ENCODE measurements at regions not wholly inside any gene's neighbourhood (a gene's known extent, or its start where the extent isn't known, plus 50 kb on each side); places are given as distances from the start of the nearest gene placed in this dataset.
"Not testable (repeated sequence)": the region's sequence is repeated elsewhere in the genome, so short reads cannot be mapped to it uniquely, and the experiment has no call there.

DNA sequence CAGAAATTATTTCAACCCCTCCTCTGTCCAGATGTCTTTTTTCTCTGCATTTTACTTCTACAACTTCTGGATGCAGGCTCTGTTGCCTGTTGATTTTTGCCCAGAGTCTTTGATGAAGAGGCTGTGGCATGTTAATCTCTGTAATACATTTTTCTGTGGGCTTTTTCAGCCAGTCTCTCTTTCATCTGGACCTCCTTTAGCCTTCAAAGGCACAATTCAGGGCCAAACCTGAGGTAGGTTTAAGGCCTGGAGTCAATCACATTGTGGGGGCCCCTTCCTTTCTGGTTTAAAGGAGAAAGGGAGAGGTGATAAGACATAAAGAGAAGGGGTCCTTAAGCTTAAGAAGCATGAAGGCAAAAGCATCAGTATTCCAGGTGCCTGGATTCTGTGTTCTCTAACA is 553.7 kb downstream of the FLRT2 start:
- CTCF ChIA-PET, result no interaction called here
- Mint-ChIP-seq H3K9me3 (ENCODE audit: low read depth, unreplicated experiment) (peaks cover 20% of the 10 kb centered on the region), H3K27ac (ENCODE audit: unreplicated experiment) (no peak overlapping the region), H3K36me3 (ENCODE audit: insufficient read depth, unreplicated experiment) (no peaks in the 10 kb centered on the region), H3K27me3 (ENCODE audit: unreplicated experiment) (no peaks in the 10 kb centered on the region), H3K4me1 (ENCODE audit: low read depth, unreplicated experiment) (no peaks in the 10 kb centered on the region), H3K4me3 (ENCODE audit: low read depth, unreplicated experiment) (no peak overlapping the region)
- TF ChIP-seq CTCF (IDR thresholded peaks at IDR 0.05; ENCODE audit: unreplicated experiment), result no peak
- intact Hi-C loops (cut with micrococcal nuclease; ENCODE audit: unreplicated experiment), result no loop called here
- no TSS peak for BruUV-seq (replicated peaks)
- no peak for DNase-seq

- H3K4me1 Mint-ChIP-seq (ENCODE audit: low read depth, unreplicated experiment), result no peaks in the 10 kb centered on the region
- DNase-seq, result no peak
- CTCF ChIA-PET, result no interaction called here
- H3K27ac Mint-ChIP-seq (ENCODE audit: unreplicated experiment), result no peak overlapping the region
- no peak for TF ChIP-seq CTCF (IDR thresholded peaks at IDR 0.05; ENCODE audit: unreplicated experiment)
- intact Hi-C loops (cut with micrococcal nuclease; ENCODE audit: unreplicated experiment), result no loop called here
- H3K27me3 Mint-ChIP-seq (ENCODE audit: unreplicated experiment), result no peaks in the 10 kb centered on the region
- H3K4me3 Mint-ChIP-seq (ENCODE audit: low read depth, unreplicated experiment), result no peak overlapping the region
- peaks cover 6% of the 10 kb centered on the region for H3K9me3 Mint-ChIP-seq (ENCODE audit: low read depth, unreplicated experiment)
- BruUV-seq (replicated peaks), result no TSS peak
- no peaks in the 10 kb centered on the region for H3K36me3 Mint-ChIP-seq (ENCODE audit: insufficient read depth, unreplicated experiment)
Observed at GRCh38 chr14:86072116-86072894, 542.4 kb downstream of the FLRT2 start.

GRCh38 chr14:86066651-86067050 is 536.7 kb downstream of the FLRT2 start:
- Mint-ChIP-seq H3K4me1 (ENCODE audit: low read depth, unreplicated experiment) (no peaks in the 10 kb centered on the region), H3K9me3 (ENCODE audit: low read depth, unreplicated experiment) (peaks cover 4% of the 10 kb centered on the region), H3K27ac (ENCODE audit: unreplicated experiment) (no peak overlapping the region), H3K4me3 (ENCODE audit: low read depth, unreplicated experiment) (no peak overlapping the region), H3K27me3 (ENCODE audit: unreplicated experiment) (no peaks in the 10 kb centered on the region), H3K36me3 (ENCODE audit: insufficient read depth, unreplicated experiment) (no peaks in the 10 kb centered on the region)
- intact Hi-C loops (cut with micrococcal nuclease; ENCODE audit: unreplicated experiment), result no loop called here
- CTCF ChIA-PET, result no interaction called here
- DNase-seq, result no peak
- no peak for TF ChIP-seq CTCF (IDR thresholded peaks at IDR 0.05; ENCODE audit: unreplicated experiment)
- no TSS peak for BruUV-seq (replicated peaks)

DNA sequence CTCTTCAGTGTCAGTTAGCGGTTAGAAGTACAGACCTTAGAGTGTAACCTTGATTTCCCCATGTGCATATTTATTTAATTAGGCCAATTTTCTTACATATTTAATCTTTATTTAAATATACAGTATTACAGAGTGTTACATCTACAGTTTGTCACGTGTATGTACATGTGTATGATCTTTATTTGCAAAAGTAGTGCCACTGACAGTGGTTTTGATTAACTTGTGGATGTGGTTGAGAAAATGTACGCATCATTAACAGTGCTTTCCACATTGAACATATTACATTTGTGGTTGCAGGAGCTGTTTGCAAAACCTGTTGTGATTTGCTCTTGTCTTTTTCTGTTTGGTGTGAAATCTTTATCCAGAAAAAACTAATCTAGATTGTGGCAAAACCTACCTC is 535.5 kb downstream of the FLRT2 start:
- H3K27me3 Mint-ChIP-seq (ENCODE audit: unreplicated experiment), result no peaks in the 10 kb centered on the region
- no peak for TF ChIP-seq CTCF (IDR thresholded peaks at IDR 0.05; ENCODE audit: unreplicated experiment)
- H3K36me3 Mint-ChIP-seq (ENCODE audit: insufficient read depth, unreplicated experiment), result no peaks in the 10 kb centered on the region
- CTCF ChIA-PET, result no interaction called here
- intact Hi-C loops (cut with micrococcal nuclease; ENCODE audit: unreplicated experiment), result no loop called here
- H3K27ac Mint-ChIP-seq (ENCODE audit: unreplicated experiment), result no peak overlapping the region
- DNase-seq, result no peak
- H3K4me1 Mint-ChIP-seq (ENCODE audit: low read depth, unreplicated experiment), result no peaks in the 10 kb centered on the region
- BruUV-seq (replicated peaks), result no TSS peak
- no peak overlapping the region for H3K4me3 Mint-ChIP-seq (ENCODE audit: low read depth, unreplicated experiment)
- peaks cover 4% of the 10 kb centered on the region for H3K9me3 Mint-ChIP-seq (ENCODE audit: low read depth, unreplicated experiment)

DNA sequence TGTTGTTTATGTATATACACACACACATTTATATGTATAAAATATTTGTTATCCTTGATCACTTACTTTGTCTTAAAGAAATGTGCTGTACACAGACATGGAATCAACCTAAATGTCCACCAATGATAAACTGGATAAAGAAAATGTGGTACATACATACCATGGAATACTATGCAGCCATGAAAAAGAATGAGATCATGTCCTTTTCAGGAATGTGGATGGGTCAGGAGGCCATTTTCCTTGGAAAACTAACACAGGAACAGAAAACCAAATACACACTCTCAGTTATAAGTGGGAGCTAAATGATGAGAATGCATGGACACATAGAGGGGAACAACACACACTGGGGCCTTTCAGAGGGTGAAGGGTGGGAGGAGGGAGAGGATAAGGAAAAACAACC is 534.7 kb downstream of the FLRT2 start:
- CTCF ChIA-PET; H3K4me3 Mint-ChIP-seq (ENCODE audit: low read depth, unreplicated experiment); BruUV-seq (replicated peaks): not testable (repeated sequence)

More for the DNA sequence above, 534.7 kb downstream of the FLRT2 start:
- DNase-seq; H3K27me3 Mint-ChIP-seq (ENCODE audit: unreplicated experiment); H3K36me3 Mint-ChIP-seq (ENCODE audit: insufficient read depth, unreplicated experiment); H3K9me3 Mint-ChIP-seq (ENCODE audit: low read depth, unreplicated experiment); H3K27ac Mint-ChIP-seq (ENCODE audit: unreplicated experiment); intact Hi-C loops (cut with micrococcal nuclease; ENCODE audit: unreplicated experiment); H3K4me1 Mint-ChIP-seq (ENCODE audit: low read depth, unreplicated experiment): not testable (repeated sequence)

Data from Calu3 (cell line).